Left ventricle myocardium inferior (tissue), 1 donor: ENCODE measurements at regions not wholly inside any gene's neighbourhood (a gene's known extent, or its start where the extent isn't known, plus 50 kb on each side); places are given as distances from the start of the nearest gene placed in this dataset.

Experiments used
- DNase-seq: peaks from one replicate; pipeline ENCODE4 v3.0.0-alpha.2; 2020
- H3K27ac ChIP-seq: fragments of 200-600 bp; replicated peaks from 2 replicates; pipeline ENCODE4 v1.8.0; 2021
- H3K27me3 ChIP-seq: fragments of 200-600 bp; 2 replicates; pipeline ENCODE4 v1.8.0; 2021; ENCODE audit warnings: low read depth
- H3K36me3 ChIP-seq: fragments of 200-600 bp; 2 replicates; pipeline ENCODE4 v1.8.0; 2021
- H3K4me1 ChIP-seq: fragments of 200-600 bp; 2 replicates; pipeline ENCODE4 v1.8.0; 2021
- H3K4me3 ChIP-seq: fragments of 200-600 bp; 2 replicates; pipeline ENCODE4 v1.8.0; 2021; ENCODE audit warnings: mild to moderate bottlenecking, moderate library complexity
- H3K9me3 ChIP-seq: fragments of 200-600 bp; replicated peaks from 2 replicates; pipeline ENCODE4 v1.8.0; 2021
- CTCF ChIP-seq: fragments of 200-600 bp; IDR thresholded peaks from 2 replicates; pipeline ENCODE4 v1.8.0; 2021; ENCODE audit warnings: antibody characterized with exemption, mild to moderate bottlenecking, borderline replicate concordance
- intact Hi-C: fragments of 100-400 bp; cut with micrococcal nuclease; formaldehyde crosslinking; loops from one replicate; pipeline ENCODE4 v1.11.0; 2022
- donor health status: DM: no; HTN: yes; CAD: no; lungs with severe emphysema.

DNA sequence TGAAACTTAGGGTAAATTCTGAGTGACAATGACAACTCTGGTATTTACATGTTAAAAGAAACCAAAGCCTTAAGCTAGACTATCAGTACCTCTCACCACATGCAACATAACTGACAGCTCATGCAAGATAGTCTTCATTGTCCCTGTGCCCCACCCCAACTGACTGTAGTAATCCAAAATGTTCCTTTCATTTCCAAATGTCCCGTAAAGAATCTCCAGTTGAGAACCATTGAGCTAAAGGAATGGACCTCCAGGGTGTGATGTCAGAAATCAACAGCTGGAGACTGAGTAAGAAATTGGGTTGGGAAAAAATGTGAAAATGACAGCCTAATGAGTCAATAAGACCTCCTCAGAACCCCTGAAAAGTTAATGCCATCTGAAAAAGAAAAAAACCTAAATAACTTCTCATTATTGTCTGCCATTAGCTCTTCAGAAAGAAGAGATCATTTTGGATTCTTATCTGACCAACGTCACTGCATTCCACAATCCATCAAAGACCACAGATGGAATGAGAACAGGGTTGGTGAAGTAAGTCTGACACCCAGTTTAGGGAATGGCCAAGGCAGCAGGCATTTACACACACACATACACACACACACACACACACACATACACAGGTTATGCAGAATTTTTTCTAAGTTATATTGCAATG lies 51.7 kb upstream of the ACVR2A start:
- Histone ChIP-seq H3K4me3 (no peak overlapping the region), H3K27me3 (no peaks in the 10 kb centered on the region), H3K36me3 (no peaks in the 10 kb centered on the region), H3K9me3 (no peaks in the 10 kb centered on the region), H3K27ac (no peak overlapping the region), H3K4me1 (no peaks in the 10 kb centered on the region)
- no peak for TF ChIP-seq CTCF
- intact Hi-C loops: no loop called here
- no peak for DNase-seq

GRCh38 chr2:147790580-147790979 lies 54.2 kb upstream of the ACVR2A start:
- no peak for DNase-seq
- Histone ChIP-seq H3K9me3 (no peaks in the 10 kb centered on the region), H3K27ac (no peak overlapping the region), H3K36me3 (no peaks in the 10 kb centered on the region), H3K27me3 (no peaks in the 10 kb centered on the region), H3K4me3 (no peak overlapping the region), H3K4me1 (no peaks in the 10 kb centered on the region)
- TF ChIP-seq CTCF: no peak
- intact Hi-C loops: no loop called here

DNA sequence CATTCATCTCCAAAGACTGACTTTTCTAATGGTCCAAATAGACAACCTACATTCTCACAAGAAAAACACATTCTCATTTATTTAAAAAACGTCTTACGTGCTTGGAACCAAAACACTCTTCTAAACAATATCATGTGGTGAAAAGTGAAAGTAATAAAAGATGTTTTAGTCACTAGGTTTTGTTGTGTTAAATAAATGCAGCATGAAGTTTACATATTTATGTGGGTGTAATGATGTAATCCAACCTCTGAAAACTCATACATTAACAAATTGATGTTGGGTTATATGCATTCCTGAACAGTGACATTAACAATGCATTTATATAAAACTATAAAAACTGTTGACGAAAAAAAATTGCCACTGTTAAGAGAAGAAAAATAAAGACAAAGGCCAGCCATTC lies 55.1 kb upstream of the ACVR2A start:
- intact Hi-C loops: no loop called here
- no peak overlapping the region for H3K27ac ChIP-seq
- DNase-seq: no peak
- no peak overlapping the region for H3K4me3 ChIP-seq
- H3K36me3 ChIP-seq: no peaks in the 10 kb centered on the region
- no peak for TF ChIP-seq CTCF
- H3K4me1 ChIP-seq: no peaks in the 10 kb centered on the region
- no peaks in the 10 kb centered on the region for H3K27me3 ChIP-seq
- no peaks in the 10 kb centered on the region for H3K9me3 ChIP-seq

- Histone ChIP-seq H3K9me3 (no peaks in the 10 kb centered on the region), H3K27me3 (no peaks in the 10 kb centered on the region), H3K4me3 (no peak overlapping the region), H3K36me3 (no peaks in the 10 kb centered on the region), H3K4me1 (no peaks in the 10 kb centered on the region), H3K27ac (no peak overlapping the region)
- no peak for TF ChIP-seq CTCF
- DNase-seq: no peak
- intact Hi-C loops: no loop called here
Measured at GRCh38 chr2:147789287-147789686, 55.5 kb upstream of the ACVR2A start.

DNA sequence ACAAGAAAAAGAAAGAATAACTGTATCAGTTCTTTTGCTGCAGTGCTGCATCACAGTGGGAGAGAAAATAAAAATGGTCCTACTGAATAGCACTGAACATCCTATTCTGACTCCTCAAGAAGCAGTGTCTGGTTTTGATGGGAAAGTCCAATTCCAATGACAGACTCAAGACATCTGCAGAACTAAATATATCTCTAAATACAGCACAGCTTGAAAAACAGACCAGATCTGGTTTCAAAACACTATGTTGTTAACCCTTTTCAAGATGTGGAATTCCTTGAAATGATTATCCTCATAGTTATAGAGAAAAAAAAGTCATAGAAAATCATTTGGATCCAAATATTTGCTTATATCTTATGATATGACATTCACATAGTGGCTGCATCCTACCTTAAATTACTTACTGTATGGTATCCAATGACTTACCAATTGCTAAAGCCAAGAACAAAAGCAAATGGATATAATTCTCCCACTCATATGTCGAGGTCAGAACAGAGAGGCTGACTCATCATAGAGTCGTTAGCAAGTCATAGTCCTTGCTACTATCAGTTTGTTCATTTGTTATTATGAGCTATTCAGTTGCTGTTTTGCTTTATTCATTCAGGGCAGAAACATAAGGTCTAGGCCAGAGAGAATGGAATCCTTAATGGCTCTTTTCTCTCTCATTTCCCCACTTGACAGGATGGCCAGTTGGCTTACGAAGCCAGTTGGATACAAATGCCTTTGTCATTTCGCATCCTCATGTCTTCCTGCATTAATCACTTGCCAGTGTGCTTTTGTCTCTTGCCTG lies 62.5 kb upstream of the ACVR2A start:
- Histone ChIP-seq H3K4me3 (no peak overlapping the region), H3K4me1 (no peaks in the 10 kb centered on the region), H3K36me3 (no peaks in the 10 kb centered on the region), H3K9me3 (no peaks in the 10 kb centered on the region), H3K27ac (no peak overlapping the region), H3K27me3 (no peaks in the 10 kb centered on the region)
- no peak for TF ChIP-seq CTCF
- intact Hi-C loops: no loop called here
- DNase-seq: no peak
